ENCODE measurements at regions not wholly inside any gene's neighbourhood (a gene's known extent, or its start where the extent isn't known, plus 50 kb on each side); places are given as distances from the start of the nearest gene placed in this dataset.

DNA sequence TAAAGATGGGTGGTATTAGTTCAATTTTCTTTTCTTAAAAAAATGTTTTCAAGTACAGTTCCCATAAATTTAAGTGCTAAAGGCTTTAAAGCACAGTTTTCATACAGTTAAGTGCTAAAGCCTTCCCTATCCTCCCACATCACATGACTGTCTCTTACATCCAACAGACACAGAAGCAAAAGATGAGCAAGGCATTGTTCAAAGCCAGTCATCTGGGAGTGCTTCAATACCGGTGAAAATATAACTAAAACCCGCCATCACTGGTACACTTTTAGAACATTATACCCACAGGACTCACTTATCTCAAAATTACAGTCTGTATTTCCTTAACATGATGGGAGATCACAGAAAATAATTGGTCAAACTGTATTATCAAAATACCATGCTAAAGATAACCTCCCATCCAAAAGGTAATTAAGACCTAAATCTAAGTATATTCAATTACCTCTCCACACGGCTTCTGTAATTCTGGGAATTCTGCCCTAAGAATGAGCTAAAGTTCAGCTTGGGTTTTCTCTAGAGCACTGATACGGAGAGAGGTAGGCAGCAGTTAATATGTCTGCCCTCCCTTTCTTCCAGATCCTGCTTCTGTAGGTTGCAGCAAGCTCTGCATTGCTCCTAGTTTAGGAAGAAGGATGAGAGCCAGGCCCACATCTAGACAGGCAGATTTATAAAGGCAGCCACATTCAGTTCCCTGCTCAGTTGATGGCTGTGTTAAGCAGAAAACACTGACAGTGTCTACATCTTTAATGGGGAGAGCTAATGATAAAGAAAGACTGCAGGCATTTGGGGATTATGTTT lies 474.8 kb upstream of the PFKP start:
- no peak for TF ChIP-seq CTCF (conservative IDR thresholded peaks at IDR 0.05; ENCODE audit: low read length)
- no peak for TF ChIP-seq EZH2phosphoT487 (IDR thresholded peaks at IDR 0.05; ENCODE audit: borderline replicate concordance, low read depth, low read length)
